ENCODE measurements at regions not wholly inside any gene's neighbourhood (a gene's known extent, or its start where the extent isn't known, plus 50 kb on each side); places are given as distances from the start of the nearest gene placed in this dataset.
"Not testable (repeated sequence)": the region's sequence is repeated elsewhere in the genome, so short reads cannot be mapped to it uniquely, and the experiment has no call there.

DNA sequence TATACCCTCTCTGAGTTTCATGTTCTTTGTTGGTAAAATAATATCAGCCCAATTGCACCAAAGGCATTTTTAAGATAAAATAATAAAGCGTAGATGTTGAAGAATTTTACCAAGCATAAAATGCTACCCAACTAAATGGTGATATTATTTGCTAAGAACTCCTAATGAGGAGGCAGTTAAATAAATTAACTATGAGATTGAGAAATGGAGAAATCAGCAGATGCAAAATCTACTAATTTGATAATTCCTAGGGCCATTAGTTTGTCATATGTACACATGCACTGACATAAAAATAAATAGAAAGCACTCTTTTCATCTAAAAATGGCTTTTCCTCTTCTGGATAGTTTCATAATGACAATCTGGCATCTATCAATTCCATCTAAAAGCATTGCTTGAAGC, 681.5 kb upstream of the FAM98A start:
- in situ Hi-C loops (cut with HindIII; ENCODE audit: low pct_ligation_motif_present, low pct_unique_long_range_greater_than_20kb, low sequenced_read_pairs): no loop called here
- no peak for DNase-seq

DNA sequence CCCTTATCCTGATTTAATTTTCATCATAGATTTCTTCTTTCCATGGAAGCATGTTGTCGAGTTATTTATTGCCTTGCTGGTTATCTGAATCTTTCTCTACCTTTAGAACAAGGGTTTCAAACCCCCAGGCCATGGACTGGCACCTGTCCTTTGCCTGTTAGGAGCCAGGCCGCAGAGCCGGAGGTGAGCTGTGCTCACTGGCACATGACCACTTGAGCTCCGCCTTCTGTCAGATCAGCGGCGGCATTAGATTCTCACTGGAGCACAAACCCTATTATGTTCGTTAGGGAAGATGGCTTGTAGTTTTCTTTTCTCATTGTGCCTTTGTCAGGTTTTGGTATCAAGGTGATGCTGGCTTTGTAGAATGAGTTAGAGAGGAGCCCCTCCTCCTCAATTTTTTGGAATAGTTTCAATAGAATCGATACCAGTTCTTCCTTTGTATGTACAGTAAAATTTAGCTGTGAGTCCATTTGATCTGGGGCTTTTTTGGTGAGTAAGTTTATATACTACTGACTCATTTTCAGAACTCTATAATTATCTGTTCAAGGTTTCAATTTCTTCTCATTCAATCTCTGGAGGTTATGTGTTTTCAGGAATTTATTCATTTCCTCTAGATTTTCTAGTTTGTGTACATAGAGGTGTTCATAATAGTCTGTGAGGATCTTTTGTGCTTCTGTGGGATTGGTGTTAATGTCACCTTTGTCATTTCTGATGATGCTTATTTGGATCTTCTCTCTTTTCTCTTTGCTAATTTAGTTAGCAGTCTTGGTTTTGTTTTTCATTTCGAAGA, 668.0 kb upstream of the FAM98A start:
- in situ Hi-C loops (cut with HindIII; ENCODE audit: low pct_ligation_motif_present, low pct_unique_long_range_greater_than_20kb, low sequenced_read_pairs): no loop called here
- DNase-seq: no peak

DNA sequence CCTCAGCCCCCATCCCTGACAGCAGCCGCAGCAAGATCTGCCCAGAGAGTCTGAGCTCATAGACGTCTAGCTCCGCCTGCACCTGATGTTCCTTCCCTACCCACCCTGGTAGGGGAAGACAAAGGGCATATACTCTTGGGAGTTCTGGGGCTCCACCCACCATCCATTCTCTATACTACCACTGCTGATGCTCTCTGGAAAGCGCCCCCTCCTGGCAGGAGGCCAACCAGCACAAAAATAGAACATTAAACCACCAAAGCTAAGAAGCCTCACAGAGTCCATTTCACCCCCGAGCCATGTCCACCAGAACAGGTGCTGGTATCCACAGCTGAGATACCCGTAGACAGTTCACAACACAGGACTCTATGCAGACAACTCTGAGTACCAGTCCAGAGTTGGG, 662.6 kb upstream of the FAM98A start:
- DNase-seq: no peak
- in situ Hi-C loops (cut with HindIII; ENCODE audit: low pct_ligation_motif_present, low pct_unique_long_range_greater_than_20kb, low sequenced_read_pairs): no loop called here

DNA sequence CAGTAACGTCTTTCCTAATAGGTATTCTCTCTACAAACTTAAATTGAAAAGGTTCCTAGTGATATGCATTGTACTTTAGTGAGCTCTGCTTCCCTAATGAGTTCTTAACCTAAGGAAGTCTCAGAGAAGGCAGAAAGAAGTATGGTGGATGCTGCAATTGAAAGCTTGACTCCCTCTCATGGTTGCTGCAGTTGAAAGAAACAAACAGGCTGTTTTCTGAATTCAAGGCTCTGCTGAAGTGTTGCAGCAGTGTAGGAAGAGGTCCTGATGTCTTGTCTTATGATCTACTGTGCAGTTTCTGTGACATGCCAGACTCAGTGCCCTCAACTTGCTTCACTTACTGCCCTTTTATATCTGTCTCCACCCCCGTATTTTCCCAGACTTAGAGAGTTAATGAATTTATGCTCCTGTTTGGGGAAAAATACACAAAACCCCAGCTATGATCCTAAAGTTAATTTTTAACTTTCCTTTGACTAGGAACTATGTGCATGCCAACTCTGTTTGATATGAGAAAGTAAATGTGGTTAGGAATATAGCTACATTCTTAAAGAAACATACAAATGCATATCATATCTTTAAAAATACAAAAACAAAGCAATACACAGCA, 655.3 kb upstream of the FAM98A start:
- no peak for DNase-seq
- in situ Hi-C loops (cut with HindIII; ENCODE audit: low pct_ligation_motif_present, low pct_unique_long_range_greater_than_20kb, low sequenced_read_pairs): no loop called here

DNA sequence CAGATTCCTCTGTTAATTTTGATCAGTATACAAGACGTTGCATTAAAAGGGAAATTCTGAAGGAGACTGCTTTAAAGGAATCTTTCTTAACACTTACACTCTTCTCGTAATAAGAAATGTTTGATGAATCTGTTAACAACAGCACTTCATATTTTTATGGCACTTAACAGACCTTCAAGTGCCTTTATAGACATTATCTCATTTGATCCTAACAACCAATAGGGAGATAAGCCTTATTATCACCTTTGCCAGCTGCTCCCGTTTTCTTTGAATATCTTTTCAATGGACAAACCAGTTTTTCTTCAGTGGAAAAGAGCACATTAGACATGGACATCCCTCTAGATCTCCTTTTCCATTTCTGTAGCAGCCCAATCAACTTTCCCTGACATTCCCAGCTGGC, 653.0 kb upstream of the FAM98A start:
- in situ Hi-C loops (cut with HindIII; ENCODE audit: low pct_ligation_motif_present, low pct_unique_long_range_greater_than_20kb, low sequenced_read_pairs): no loop called here
- DNase-seq: no peak

DNA sequence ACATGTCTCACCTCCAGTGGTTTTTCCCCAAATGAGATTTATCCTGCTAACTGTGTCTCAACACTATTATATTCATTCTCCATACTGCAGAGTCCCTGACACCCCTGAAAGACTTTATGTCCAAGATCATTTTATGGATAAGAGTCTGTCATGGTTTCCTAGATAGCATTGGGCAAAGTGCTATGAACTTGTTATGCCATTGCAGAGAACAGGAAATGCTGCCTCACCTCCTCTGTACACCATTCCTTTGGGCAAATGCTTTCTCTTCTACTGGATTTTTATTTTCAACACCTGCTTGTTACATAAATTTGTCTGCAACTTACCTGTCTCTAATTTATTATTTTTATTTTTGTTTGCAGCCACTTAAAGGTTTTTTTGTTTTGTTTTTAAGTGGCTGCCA, 652.5 kb upstream of the FAM98A start:
- DNase-seq: no peak
- in situ Hi-C loops (cut with HindIII; ENCODE audit: low pct_ligation_motif_present, low pct_unique_long_range_greater_than_20kb, low sequenced_read_pairs): no loop called here

DNA sequence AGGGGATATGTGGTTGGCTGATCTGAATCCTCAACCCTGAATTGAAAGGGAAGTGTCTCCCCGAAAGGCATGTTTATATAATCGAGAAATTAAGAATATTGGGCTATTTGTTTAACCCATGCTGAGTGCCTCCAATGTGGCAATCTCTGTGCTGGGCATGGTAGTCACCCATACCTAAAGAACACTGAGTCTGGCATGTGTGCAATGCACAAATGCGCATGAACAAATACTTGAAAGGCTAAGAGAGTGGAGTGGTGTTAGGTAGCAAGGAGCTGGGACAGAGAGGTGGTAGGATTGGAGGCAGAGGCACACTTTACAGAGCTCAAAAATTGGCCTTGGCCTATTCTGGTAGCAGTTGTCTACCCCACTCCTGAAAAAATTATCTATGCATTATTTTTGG, 645.1 kb upstream of the FAM98A start:
- DNase-seq: no peak
- in situ Hi-C loops (cut with HindIII; ENCODE audit: low pct_ligation_motif_present, low pct_unique_long_range_greater_than_20kb, low sequenced_read_pairs): no loop called here

DNA sequence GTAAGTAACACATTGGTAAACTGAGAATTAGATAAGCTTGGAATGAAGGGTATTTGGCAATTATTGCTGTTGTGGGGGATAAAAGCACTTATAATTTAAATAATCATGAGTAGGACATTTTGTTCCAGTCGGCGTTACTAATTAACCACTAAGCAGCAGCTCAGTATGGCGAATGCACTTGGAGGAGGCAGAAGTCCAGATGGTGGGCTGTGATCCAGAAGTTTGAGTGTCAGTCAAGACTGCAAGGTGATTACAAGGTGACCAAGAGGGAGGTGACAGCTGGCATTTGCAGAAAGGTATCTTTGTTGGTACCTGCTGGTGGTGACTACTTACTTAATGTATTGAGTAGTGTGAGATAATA, 643.6 kb upstream of the FAM98A start:
- in situ Hi-C loops (cut with HindIII; ENCODE audit: low pct_ligation_motif_present, low pct_unique_long_range_greater_than_20kb, low sequenced_read_pairs): no loop called here
- DNase-seq: no peak

DNA sequence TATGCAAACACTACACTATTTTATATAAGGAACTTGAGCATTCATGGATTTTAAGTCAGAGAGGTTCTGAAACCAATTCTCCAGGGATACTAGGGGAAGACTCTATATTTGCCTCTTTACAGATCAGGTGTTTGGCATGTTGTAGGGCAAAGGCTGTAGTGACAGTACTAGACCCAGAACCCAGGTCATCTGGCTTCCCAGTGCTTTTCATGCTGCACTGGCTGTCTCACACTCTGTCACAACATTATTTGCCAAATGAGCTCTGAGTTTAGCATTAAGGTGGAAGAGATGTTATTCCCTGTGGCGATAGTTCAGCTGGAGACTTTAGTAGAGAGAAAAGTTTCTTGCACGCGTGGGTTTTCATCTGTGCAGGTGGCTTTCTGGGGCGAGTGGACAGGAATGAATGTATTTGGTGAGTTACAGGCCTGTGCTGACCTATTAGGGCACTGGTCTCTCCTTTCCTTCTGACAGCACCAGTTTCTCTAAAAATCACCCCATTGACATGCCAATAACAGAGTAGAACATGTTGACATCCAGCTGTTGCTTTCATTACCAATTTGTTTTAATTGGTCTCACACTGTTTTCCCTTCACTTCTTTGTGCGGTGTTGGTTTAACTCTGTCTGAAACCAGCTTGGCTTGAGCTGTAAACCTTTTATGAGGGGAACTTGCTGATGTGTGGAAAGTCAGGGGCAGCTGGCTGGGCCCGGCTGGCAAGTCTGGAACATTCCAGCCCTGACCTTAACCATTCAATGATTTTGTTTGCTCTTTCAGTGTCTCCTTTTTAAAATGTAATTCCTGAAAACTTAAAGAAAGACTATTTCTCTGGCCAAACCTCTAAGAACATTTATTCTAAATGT, 643.0 kb upstream of the FAM98A start:
- in situ Hi-C loops (cut with HindIII; ENCODE audit: low pct_ligation_motif_present, low pct_unique_long_range_greater_than_20kb, low sequenced_read_pairs): no loop called here
- DNase-seq: no peak

DNA sequence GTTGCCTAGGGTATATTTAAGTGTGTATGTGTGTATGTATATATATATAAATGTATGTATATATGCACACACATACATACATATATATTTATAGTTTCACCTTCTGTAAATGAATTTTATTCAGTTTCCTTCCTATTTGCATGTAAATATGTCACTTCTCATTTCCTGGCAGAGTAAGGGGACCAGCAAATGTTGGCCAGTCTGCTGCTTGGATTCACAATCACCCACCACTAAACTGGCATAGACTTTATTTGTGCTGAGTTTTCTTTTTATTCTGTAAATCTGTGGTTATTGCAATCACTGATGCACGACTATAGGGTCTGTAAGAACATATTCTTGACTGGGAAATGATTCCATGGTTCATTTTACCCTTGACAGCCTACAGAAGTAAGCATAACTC, 640.4 kb upstream of the FAM98A start:
- no peak for DNase-seq
- in situ Hi-C loops (cut with HindIII; ENCODE audit: low pct_ligation_motif_present, low pct_unique_long_range_greater_than_20kb, low sequenced_read_pairs): no loop called here

DNA sequence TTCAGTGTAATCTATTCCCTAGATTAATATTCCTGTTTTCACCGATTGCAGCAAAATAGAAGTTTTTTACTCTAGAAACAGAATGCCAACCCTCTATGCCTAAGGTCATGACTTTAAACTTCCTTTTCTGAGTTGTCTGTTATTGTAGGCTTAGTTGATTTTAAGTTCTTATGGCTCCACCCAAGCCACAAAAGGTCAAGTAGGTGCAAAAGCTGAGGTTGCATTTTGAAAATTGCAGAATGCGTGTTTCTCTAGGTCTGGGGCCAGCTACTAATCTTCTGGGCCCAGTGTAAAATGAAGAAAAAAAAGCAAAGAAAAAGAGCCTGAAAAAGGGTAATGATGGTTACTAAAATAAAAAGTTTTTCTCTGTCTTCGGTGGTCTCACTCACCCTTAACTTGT, 635.7 kb upstream of the FAM98A start:
- no peak for DNase-seq
- in situ Hi-C loops (cut with HindIII; ENCODE audit: low pct_ligation_motif_present, low pct_unique_long_range_greater_than_20kb, low sequenced_read_pairs): no loop called here

DNA sequence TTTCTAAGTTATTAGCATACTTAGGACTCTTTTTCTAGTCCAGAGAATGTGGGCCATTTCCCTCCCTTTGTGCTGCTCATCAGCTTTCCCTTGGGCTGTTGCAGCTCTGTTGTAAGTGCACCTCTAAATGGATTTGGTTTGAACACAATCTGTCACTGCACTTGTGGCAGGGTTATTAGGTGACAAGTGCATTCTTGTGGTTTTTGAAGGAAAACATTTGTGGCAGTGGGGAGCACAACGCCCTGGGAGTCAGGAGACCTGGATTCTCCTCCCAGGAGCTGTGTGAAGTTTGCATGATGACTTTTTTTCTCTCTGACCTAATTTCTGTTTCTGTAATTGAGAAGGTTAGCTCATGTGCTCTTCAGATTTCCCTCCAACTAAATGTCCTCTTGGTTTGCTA, 630.9 kb upstream of the FAM98A start:
- DNase-seq: no peak
- in situ Hi-C loops (cut with HindIII; ENCODE audit: low pct_ligation_motif_present, low pct_unique_long_range_greater_than_20kb, low sequenced_read_pairs): no loop called here

DNA sequence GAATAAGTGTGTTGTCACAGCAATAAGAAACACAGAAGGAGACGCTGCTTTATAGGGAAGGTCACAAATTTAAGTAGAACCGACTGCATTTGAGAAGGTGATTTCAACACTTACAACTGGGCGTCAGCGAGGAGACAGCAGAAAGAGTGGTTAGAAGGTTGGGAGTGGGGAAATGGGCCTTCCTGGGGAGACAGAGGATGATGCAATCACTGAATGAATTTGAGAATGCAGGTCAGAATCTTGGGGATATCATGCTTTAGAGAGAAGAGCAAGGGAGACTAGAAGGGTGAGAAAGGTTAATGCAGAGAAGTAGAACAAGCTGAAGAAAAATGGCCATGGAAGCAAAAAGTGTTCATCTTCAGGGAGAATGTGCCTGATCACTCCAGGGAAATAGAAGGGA, 616.1 kb upstream of the FAM98A start:
- in situ Hi-C loops (cut with HindIII; ENCODE audit: low pct_ligation_motif_present, low pct_unique_long_range_greater_than_20kb, low sequenced_read_pairs): no loop called here
- no peak for DNase-seq

DNA sequence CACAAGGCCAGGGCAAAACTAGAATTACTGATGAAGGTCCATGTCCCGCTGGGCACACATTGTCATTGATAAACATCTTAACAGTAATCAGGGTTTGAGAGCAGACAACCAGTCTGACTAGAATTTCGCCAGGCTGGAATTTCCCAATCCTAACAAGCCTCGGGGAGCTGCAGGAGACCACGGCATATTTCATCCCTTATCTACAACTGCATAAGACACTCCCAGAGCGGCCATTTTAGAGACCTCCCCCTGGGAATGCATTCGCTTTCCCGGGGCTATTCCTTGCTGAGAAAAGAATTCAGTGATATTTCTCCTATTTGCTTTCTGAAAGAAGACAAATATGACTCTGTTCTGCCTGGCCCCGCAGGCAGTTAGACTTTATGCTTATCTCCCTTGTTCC, 611.3 kb upstream of the FAM98A start:
- in situ Hi-C loops (cut with HindIII; ENCODE audit: low pct_ligation_motif_present, low pct_unique_long_range_greater_than_20kb, low sequenced_read_pairs); DNase-seq: not testable (repeated sequence)

DNA sequence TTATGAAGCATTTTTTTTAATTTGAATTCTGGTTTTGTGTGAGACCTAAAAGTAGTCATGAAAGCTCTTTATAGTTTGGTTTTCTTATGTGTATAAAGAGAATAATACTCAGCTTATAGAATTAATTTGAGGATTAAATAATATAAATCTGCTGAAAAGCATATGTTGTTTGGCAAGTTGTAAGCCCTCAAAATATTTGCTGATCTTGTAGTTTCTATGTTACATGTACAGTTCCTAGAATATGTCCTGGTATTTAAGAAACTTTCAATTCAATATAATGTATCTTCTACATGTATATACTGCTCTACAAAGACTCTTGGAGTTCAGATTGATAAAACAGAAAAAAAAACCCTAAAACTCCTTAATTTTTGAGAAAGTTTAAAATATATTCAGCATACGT, 605.5 kb upstream of the FAM98A start:
- in situ Hi-C loops (cut with HindIII; ENCODE audit: low pct_ligation_motif_present, low pct_unique_long_range_greater_than_20kb, low sequenced_read_pairs): no loop called here
- no peak for DNase-seq

DNA sequence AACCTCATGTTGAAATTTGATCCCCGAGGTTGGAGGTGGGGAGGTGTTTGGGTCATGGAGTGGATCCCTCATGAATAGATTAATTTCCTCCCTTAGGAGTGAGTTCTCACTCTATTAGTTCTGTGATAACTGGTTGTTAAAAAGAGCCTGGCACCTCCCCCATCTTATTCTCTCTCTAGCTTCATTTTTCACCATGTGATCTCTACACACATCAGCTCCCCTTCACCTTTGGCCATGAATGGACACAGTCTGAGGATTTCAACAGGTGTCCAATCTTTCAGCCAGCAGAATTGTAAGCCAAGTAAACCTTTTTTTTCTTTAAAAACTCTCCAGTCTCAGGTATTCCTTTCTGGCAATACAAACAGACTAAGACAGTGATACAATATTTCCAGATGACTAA, 602.0 kb upstream of the FAM98A start:
- in situ Hi-C loops (cut with HindIII; ENCODE audit: low pct_ligation_motif_present, low pct_unique_long_range_greater_than_20kb, low sequenced_read_pairs): no loop called here
- DNase-seq: no peak

DNA sequence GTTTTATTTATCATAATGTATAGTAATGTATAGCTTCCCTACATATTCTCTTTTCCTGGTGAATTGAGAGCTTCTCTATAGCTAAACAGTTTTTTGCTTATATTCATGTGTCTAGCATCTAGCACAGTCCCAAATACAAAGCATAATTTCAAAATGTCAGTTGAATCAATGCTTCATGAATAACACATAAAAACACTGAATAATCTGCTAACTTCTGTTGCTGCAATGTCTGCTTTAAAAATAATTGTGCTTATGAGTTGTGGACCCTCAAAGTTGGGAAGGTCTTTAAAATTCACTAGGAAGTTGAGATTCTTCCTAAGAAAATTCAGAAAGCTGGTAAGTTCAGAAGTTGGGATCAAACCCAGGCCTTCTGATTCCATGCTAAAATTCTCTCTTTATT, 600.9 kb upstream of the FAM98A start:
- in situ Hi-C loops (cut with HindIII; ENCODE audit: low pct_ligation_motif_present, low pct_unique_long_range_greater_than_20kb, low sequenced_read_pairs): no loop called here
- no peak for DNase-seq

DNA sequence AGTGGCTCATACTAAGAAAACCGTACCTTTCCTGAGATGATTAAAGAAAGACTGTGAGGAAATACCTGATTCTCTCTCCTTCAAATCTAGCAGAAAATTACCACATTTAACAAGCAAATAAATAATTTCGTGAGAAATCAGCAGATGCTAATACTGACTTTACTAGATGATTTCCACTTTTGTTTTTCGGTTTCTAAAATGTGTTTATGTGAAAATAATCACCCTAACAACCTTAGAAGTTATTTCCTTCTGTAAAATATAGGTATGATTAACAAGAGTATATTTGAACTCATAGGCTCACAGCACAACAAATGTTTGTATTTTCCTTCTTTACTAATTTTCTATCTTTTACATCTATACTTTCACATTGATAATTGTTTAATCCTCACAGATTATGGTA, 594.1 kb upstream of the FAM98A start:
- no peak for DNase-seq
- in situ Hi-C loops (cut with HindIII; ENCODE audit: low pct_ligation_motif_present, low pct_unique_long_range_greater_than_20kb, low sequenced_read_pairs): no loop called here

DNA sequence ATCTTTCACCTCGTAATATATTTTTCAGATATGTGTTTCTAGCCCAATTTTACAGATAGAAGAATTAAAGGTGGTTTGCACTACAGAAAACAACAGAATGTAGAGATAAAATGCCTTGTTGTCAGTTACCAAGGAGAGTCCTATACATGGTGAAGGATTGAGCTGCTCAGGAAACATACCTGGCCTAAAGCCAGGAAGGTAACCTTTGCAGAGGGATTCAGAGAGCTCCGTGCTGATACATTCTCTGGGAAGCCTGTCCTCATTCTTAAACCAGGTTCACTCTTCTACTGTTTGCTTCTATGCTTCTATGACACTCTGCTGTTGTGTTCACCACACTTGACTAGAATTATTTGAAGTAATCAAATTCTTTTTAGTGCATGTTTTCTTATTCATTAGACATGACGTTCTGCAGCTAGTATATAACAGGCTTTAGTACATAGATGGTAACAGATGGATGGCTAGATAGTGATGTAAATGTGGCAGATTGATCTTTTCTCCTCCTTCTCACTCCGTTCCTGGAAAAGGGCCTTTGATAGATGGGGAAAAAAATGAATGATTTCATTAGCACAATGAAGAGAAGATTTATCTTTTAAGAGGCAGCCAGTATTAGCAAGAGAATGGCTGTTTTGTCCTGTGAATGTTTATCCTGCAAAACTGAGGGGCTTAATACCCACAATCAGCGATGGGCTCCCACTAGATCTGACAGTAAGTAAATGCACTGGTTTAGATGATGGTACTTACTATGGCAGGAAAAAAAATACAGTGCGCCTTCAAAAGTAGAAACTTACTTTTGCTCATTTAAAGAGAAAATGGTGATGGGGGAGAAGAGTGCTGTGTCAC, 589.6 kb upstream of the FAM98A start:
- DNase-seq: no peak
- in situ Hi-C loops (cut with HindIII; ENCODE audit: low pct_ligation_motif_present, low pct_unique_long_range_greater_than_20kb, low sequenced_read_pairs): no loop called here
